HG03432 (cell line): ENCODE measurements at regions not wholly inside any gene's neighbourhood (a gene's known extent, or its start where the extent isn't known, plus 50 kb on each side); places are given as distances from the start of the nearest gene placed in this dataset.
"Not testable (repeated sequence)": the region's sequence is repeated elsewhere in the genome, so short reads cannot be mapped to it uniquely, and the experiment has no call there.

Experiments used
- ATAC-seq: cut with Tn5 transposase; IDR thresholded peaks from one replicate; pipeline ENCODE4 v1.9.1; 2021; ENCODE audit warnings: mild to moderate bottlenecking, moderate library complexity; ENCODE audit not compliant: unreplicated experiment

- no peak for ATAC-seq
These were observed 251.6 kb downstream of the GATA3 start for GRCh38 chr10:8305876-8306652.

GRCh38 chr10:8306685-8307364 lies 252.3 kb downstream of the GATA3 start:
- ATAC-seq: no peak

GRCh38 chr10:8310930-8311329 lies 256.4 kb downstream of the GATA3 start:
- ATAC-seq: no peak

GRCh38 chr10:8311526-8312070 lies 257.1 kb downstream of the GATA3 start:
- ATAC-seq: no peak

GRCh38 chr10:8312079-8312478 lies 257.6 kb downstream of the GATA3 start:
- ATAC-seq: no peak

GRCh38 chr10:8312781-8313180 lies 258.3 kb downstream of the GATA3 start:
- no peak for ATAC-seq

GRCh38 chr10:8314486-8314885 lies 260.0 kb downstream of the GATA3 start:
- ATAC-seq: no peak

- ATAC-seq: peak; percentile 78
These were observed 261.1 kb downstream of the GATA3 start for GRCh38 chr10:8315619-8316021.

- no peak for ATAC-seq
These were observed 261.8 kb downstream of the GATA3 start for GRCh38 chr10:8316284-8316683.

- not testable (repeated sequence) for ATAC-seq
These were observed 263.9 kb downstream of the GATA3 start for GRCh38 chr10:8318429-8318828.

GRCh38 chr10:8318956-8319355 lies 264.5 kb downstream of the GATA3 start:
- no peak for ATAC-seq

- ATAC-seq: no peak
These were observed 265.2 kb downstream of the GATA3 start for GRCh38 chr10:8319704-8320103.

GRCh38 chr10:8321990-8322389 lies 267.5 kb downstream of the GATA3 start:
- no peak for ATAC-seq

GRCh38 chr10:8323428-8324054 lies 269.1 kb downstream of the GATA3 start:
- ATAC-seq: no peak

GRCh38 chr10:8325024-8325980 lies 270.8 kb downstream of the GATA3 start:
- no peak for ATAC-seq

GRCh38 chr10:8326396-8327139 lies 272.1 kb downstream of the GATA3 start:
- ATAC-seq: no peak

GRCh38 chr10:8327140-8327423 lies 272.6 kb downstream of the GATA3 start:
- no peak for ATAC-seq

- no peak for ATAC-seq
These were observed 276.9 kb downstream of the GATA3 start for GRCh38 chr10:8331387-8331786.

- ATAC-seq: peak; percentile 98
These were observed 277.6 kb downstream of the GATA3 start for GRCh38 chr10:8331896-8332729.
